ENCODE measurements at regions not wholly inside any gene's neighbourhood (a gene's known extent, or its start where the extent isn't known, plus 50 kb on each side); places are given as distances from the start of the nearest gene placed in this dataset.

DNA sequence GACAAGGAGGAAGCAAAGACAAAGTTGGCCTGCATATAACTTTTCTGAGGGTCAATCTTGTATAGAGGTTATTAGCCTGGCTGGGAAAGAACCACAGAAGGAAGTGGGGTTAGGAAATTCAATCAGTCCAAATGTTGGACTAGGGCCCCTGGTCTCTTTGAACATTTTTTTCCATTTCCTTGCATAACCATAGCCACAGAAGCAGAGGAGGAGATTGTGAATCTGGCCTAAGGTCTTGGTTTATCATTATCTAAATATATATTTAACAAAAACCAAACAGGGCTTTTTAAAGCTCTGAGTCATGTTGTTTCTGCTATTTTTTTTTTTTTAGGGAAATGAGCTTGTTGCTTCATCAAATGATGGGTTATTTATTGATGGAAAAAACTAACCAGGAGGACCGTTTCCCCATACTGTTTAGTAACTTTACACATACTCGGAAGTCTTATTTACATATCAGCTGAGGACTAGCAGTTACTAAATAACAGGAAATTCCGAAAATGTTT, 97.7 kb upstream of the ACSL4 start:
- peak overlapping the region in 1 of 4 donors; percentile 25 for H3K27ac ChIP-seq
- H3K4me3 ChIP-seq: no peak overlapping the region
- no peaks in the 10 kb centered on the region for H3K27me3 ChIP-seq
- in situ Hi-C loops (cut with MboI; ENCODE audit: low pct_ligation_motif_present in 1 of 4, low pct_unique_long_range_greater_than_20kb in 1 of 4, low sequenced_read_pairs in 3 of 4) (no loop called here), intact Hi-C loops (cut with DNase I; ENCODE audit: low total_unique reads) (no loop called here)
- TF ChIP-seq CTCF (IDR thresholded peaks at IDR 0.05): no peak
- TF ChIP-seq EP300 (IDR thresholded peaks at IDR 0.05; ENCODE audit: low read depth): no peak
- TF ChIP-seq POLR2A (IDR thresholded peaks at IDR 0.05): no peak
- no peak for TF ChIP-seq POLR2AphosphoS5 (IDR thresholded peaks at IDR 0.05)
- 40 to 46% methylated on average over 1 to 3 of the region's 3 CpGs for WGBS, 2 donors (ENCODE audit: low coverage in 1 of 2)
- no peak for DNase-seq
- no peaks in the 10 kb centered on the region for H3K4me1 ChIP-seq
- H3K9me3 ChIP-seq: no peaks in the 10 kb centered on the region
- no peaks in the 10 kb centered on the region for H3K36me3 ChIP-seq

DNA sequence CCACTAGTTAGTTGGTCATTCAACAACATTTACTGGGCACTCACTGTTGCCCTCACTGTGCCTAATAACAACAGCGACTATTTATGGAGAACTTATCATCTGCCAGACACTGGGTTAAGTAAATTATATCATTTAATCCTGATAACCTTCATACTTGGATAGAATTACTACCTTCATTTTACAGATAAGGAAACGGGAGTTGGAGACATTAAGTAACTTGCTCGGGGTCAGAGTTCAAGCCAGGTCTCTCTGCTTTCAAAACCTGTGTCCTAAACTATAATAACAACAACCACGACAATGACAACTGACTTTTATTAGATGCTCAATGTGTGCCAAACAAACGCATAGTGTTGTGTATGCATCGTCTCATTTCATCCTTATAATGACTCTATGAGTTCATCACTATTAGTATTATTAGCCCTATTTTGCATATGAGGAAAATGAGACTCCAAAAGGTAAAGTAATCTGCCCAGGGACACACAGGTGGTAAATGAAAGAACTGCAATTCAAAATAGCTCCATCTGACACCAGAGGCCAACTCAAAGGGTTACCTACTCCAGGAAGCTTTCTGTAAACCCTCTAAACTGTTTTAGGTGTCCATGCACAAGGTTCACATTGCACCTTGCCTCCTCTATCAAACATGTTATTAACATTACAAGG, 98.4 kb upstream of the ACSL4 start:
- Histone ChIP-seq H3K36me3 (no peaks in the 10 kb centered on the region), H3K4me1 (no peaks in the 10 kb centered on the region), H3K9me3 (no peaks in the 10 kb centered on the region), H3K4me3 (no peak overlapping the region), H3K27ac (no peak overlapping the region), H3K27me3 (no peaks in the 10 kb centered on the region)
- in situ Hi-C loops (cut with MboI; ENCODE audit: low pct_ligation_motif_present in 1 of 4, low pct_unique_long_range_greater_than_20kb in 1 of 4, low sequenced_read_pairs in 3 of 4): no loop called here
- WGBS, 2 donors (ENCODE audit: low coverage in 1 of 2): 58% methylated on average over 6 of the region's 6 CpGs; no CpG with 5 or more reads in 1 of the 2 donors
- intact Hi-C loops (cut with DNase I; ENCODE audit: low total_unique reads): no loop called here
- TF ChIP-seq CTCF (IDR thresholded peaks at IDR 0.05) (no peak), EP300 (IDR thresholded peaks at IDR 0.05; ENCODE audit: low read depth) (no peak), POLR2AphosphoS5 (IDR thresholded peaks at IDR 0.05) (no peak), POLR2A (IDR thresholded peaks at IDR 0.05) (no peak)
- DNase-seq: no peak

DNA sequence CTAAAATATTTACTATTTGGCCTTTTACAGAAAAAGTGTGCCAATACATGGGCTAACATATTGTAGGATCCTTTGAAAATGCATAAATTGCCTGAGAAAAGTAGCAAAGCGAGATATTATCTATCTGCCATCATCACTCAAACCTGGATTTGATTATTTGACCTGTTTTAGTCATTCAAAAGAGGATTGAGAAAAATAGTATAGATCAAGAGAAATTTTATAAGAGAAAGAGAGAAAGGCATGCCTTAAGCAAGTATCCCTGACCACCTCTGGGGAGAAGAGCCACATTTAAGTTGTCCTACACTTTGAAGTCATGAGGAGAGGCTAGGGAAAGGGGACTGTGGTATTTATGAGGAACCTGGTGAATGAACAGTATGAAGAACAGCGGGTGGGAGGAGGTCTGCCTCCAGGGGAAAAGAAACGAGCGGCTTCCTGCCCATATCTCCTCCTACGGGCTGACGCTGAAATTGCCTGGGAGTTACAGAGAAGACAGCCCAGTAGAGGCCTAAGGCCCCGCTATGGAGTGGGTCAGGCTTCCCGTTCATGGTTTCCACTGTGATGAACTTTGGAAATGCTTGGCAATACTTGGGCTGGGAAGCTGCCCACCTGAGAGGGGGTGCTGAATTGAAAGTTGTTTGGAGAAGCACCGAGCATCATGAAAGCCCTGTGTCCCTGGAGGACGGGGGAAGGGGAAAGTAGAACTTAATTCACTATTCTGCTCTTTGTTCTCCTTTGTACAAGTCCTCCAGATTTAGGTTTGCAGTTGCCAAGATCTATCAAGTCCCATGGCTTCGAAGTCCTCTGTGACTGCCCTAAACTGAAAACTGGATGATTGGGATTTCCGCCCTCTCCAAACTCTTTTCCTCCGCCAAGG, 106.9 kb upstream of the ACSL4 start:
- H3K36me3 ChIP-seq: no peaks in the 10 kb centered on the region
- DNase-seq: no peak
- no peak overlapping the region for H3K4me3 ChIP-seq
- in situ Hi-C loops (cut with MboI; ENCODE audit: low pct_ligation_motif_present in 1 of 4, low pct_unique_long_range_greater_than_20kb in 1 of 4, low sequenced_read_pairs in 3 of 4): no loop called here
- peak overlapping the region; percentile 47 to 60 (median 56) for H3K27ac ChIP-seq
- no peaks in the 10 kb centered on the region for H3K4me1 ChIP-seq
- TF ChIP-seq POLR2A (IDR thresholded peaks at IDR 0.05): no peak
- no peak for TF ChIP-seq POLR2AphosphoS5 (IDR thresholded peaks at IDR 0.05)
- no peak for TF ChIP-seq CTCF (IDR thresholded peaks at IDR 0.05)
- TF ChIP-seq EP300 (IDR thresholded peaks at IDR 0.05; ENCODE audit: low read depth): no peak
- H3K9me3 ChIP-seq: no peaks in the 10 kb centered on the region
- intact Hi-C loops (cut with DNase I; ENCODE audit: low total_unique reads): no loop called here
- 58% methylated on average over 13 of the region's 13 CpGs; no CpG with 5 or more reads in 1 of the 2 donors for WGBS, 2 donors (ENCODE audit: low coverage in 1 of 2)
- H3K27me3 ChIP-seq: no peaks in the 10 kb centered on the region

GRCh38 chrX:109840585-109840984, 107.5 kb upstream of the ACSL4 start:
- WGBS, 2 donors (ENCODE audit: low coverage in 1 of 2): 63% methylated on average over 3 of the region's 3 CpGs; no CpG with 5 or more reads in 1 of the 2 donors
- peak; percentile 18 for DNase-seq
- Histone ChIP-seq H3K4me3 (no peak overlapping the region), H3K36me3 (no peaks in the 10 kb centered on the region), H3K4me1 (no peaks in the 10 kb centered on the region), H3K27me3 (no peaks in the 10 kb centered on the region), H3K27ac (peak overlapping the region; percentile 47 to 60 (median 56)), H3K9me3 (no peaks in the 10 kb centered on the region)
- intact Hi-C loops (cut with DNase I; ENCODE audit: low total_unique reads): no loop called here
- in situ Hi-C loops (cut with MboI; ENCODE audit: low pct_ligation_motif_present in 1 of 4, low pct_unique_long_range_greater_than_20kb in 1 of 4, low sequenced_read_pairs in 3 of 4): no loop called here
- no peak for TF ChIP-seq POLR2AphosphoS5 (IDR thresholded peaks at IDR 0.05)
- no peak for TF ChIP-seq POLR2A (IDR thresholded peaks at IDR 0.05)
- no peak for TF ChIP-seq EP300 (IDR thresholded peaks at IDR 0.05; ENCODE audit: low read depth)
- no peak for TF ChIP-seq CTCF (IDR thresholded peaks at IDR 0.05)
